ENCODE measurements at regions not wholly inside any gene's neighbourhood (a gene's known extent, or its start where the extent isn't known, plus 50 kb on each side); places are given as distances from the start of the nearest gene placed in this dataset.

DNA sequence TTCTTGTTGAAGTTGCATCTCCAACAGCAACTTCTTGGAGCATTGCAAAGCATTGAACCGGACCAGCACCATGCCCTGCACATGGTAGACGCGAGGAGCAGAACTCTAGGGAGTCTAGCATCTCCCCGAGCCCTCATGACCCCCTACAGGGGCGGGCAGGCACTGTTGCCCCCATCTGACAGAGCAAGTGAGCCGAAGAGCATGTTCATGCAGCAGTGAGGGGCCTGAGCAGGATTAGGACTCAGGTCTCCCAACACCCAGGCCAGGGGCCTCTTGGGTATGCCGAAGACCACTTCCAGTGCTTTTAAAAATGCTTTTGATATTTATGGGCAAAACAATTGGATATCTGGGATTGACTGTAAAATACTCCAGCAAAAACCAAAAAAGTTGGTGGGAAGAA, 163.3 kb downstream of the TFCP2L1 start:
- no peak for TF ChIP-seq TAF1 (IDR thresholded peaks at IDR 0.05; ENCODE audit: low read depth)
- TF ChIP-seq YY1 (IDR thresholded peaks at IDR 0.05; ENCODE audit: low read depth), result no peak
- no peak for TF ChIP-seq ZBTB7A (IDR thresholded peaks at IDR 0.05; ENCODE audit: low read depth)
- TF ChIP-seq EP300 (IDR thresholded peaks at IDR 0.05; ENCODE audit: borderline replicate concordance), result no peak
- no peak for TF ChIP-seq NFIC (IDR thresholded peaks at IDR 0.05)
- TF ChIP-seq EGR1 (IDR thresholded peaks at IDR 0.05), result no peak
- TF ChIP-seq FOXM1 (IDR thresholded peaks at IDR 0.05; ENCODE audit: borderline replicate concordance, low read depth), result no peak
- TF ChIP-seq, protein P1, sequence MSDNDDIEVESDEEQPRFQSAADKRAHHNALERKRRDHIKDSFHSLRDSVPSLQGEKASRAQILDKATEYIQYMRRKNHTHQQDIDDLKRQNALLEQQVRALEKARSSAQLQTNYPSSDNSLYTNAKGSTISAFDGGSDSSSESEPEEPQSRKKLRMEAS (IDR thresholded peaks at IDR 0.05), result no peak
- TF ChIP-seq, protein P2, sequence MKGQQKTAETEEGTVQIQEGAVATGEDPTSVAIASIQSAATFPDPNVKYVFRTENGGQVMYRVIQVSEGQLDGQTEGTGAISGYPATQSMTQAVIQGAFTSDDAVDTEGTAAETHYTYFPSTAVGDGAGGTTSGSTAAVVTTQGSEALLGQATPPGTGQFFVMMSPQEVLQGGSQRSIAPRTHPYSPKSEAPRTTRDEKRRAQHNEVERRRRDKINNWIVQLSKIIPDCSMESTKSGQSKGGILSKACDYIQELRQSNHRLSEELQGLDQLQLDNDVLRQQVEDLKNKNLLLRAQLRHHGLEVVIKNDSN (IDR thresholded peaks at IDR 0.05), result no peak
- no peak for TF ChIP-seq RAD21 (IDR thresholded peaks at IDR 0.05; ENCODE audit: low read depth)
